IMR-90 (cell line): ENCODE measurements at regions not wholly inside any gene's neighbourhood (a gene's known extent, or its start where the extent isn't known, plus 50 kb on each side); places are given as distances from the start of the nearest gene placed in this dataset.

Source experiments
- ATAC-seq: fragments of 200-7000 bp; cut with Tn5 transposase; 2 replicates; pipeline ENCODE4 v1.9.1; 2020; ENCODE audit warnings: low read depth, mild to moderate bottlenecking, moderate library complexity
- BruUV-seq: library from RNA; stranded (reverse); fragments of 400-500 nt; replicated peaks from 2 replicates; lab custom pipeline; 2021; lab: Mats Ljungman, UMichigan
- CTCF ChIA-PET: fragments of 300-600 bp; formaldehyde crosslinking; extraction: SDS; loops from one replicate; lab custom pipeline; 2021; ENCODE audit warnings: antibody characterized with exemption; lab: Yijun Ruan, JAX
- POLR2A ChIA-PET: fragments of 300-600 bp; sonication (Branson Sonifier 250); formaldehyde crosslinking; loops from one replicate; lab custom pipeline; 2022; ENCODE audit warnings: antibody characterized with exemption; ENCODE audit not compliant: unreplicated experiment; lab: Charles Lee
- DNase-seq: peaks from one replicate; pipeline ENCODE4 v3.0.0; 2013
- H2AFZ ChIP-seq: replicated peaks from 2 replicates; pipeline ENCODE3; 2013; ENCODE audit warnings: low read length, mild to moderate bottlenecking; ENCODE audit not compliant: poor library complexity
- H2AK5ac ChIP-seq: 2 replicates; pipeline ENCODE4 v1.6.1; 2013; ENCODE audit warnings: low read depth, low read length, inconsistent platforms
- H2AK9ac ChIP-seq: replicated peaks from 2 replicates; pipeline ENCODE3; 2013; ENCODE audit warnings: mild to moderate bottlenecking, low read depth, low read length, moderate library complexity; ENCODE audit not compliant: poor library complexity
- H2BK120ac ChIP-seq: 2 replicates; pipeline ENCODE4 v1.6.1; 2013; ENCODE audit warnings: low read depth, low read length, inconsistent platforms
- H2BK15ac ChIP-seq: 3 replicates; pipeline ENCODE4 v1.6.1; 2013; ENCODE audit warnings: low read depth, low read length, inconsistent platforms
- H2BK20ac ChIP-seq: 2 replicates; pipeline ENCODE4 v1.6.1; 2013; ENCODE audit warnings: low read depth, mild to moderate bottlenecking, inconsistent platforms, low read length, moderate library complexity
- H2BK5ac ChIP-seq: 2 replicates; pipeline ENCODE4 v1.6.1; 2013; ENCODE audit warnings: mild to moderate bottlenecking, low read depth, low read length, inconsistent platforms; ENCODE audit not compliant: poor library complexity, severe bottlenecking
- H3K14ac ChIP-seq: replicated peaks from 2 replicates; pipeline ENCODE4 v1.6.1; 2013; ENCODE audit warnings: low read depth, low read length, inconsistent platforms
- H3K18ac ChIP-seq: 2 replicates; pipeline ENCODE4 v1.6.1; 2013; ENCODE audit warnings: low read depth, low read length, control low read depth
- H3K23ac ChIP-seq: 2 replicates; pipeline ENCODE4 v1.6.1; 2013; ENCODE audit warnings: low read depth, low read length, inconsistent platforms
- H3K27ac ChIP-seq: 2 replicates; pipeline ENCODE4 v1.5.1; 2013; ENCODE audit warnings: mild to moderate bottlenecking, control low read depth, low read length; ENCODE audit not compliant: insufficient read depth
- H3K27me3 ChIP-seq: 2 replicates; pipeline ENCODE4 v1.6.1; 2013; ENCODE audit warnings: low read length; ENCODE audit not compliant: control insufficient read depth, insufficient read depth
- H3K36me3 ChIP-seq: 2 replicates; pipeline ENCODE4 v1.6.1; 2013; ENCODE audit warnings: low read length, mixed read lengths; ENCODE audit not compliant: control insufficient read depth, insufficient read depth
- H3K4ac ChIP-seq: 2 replicates; pipeline ENCODE4 v1.6.1; 2013; ENCODE audit warnings: low read depth, low read length, inconsistent platforms
- H3K4me1 ChIP-seq: 2 replicates; pipeline ENCODE4 v1.6.1; 2013; ENCODE audit warnings: low read length, mixed read lengths; ENCODE audit not compliant: control insufficient read depth, insufficient read depth
- H3K4me2 ChIP-seq: 2 replicates; pipeline ENCODE4 v1.6.1; 2013; ENCODE audit warnings: low read depth, mild to moderate bottlenecking, control low read depth, low read length, moderate library complexity
- H3K4me3 ChIP-seq: 2 replicates; pipeline ENCODE4 v1.5.1; 2013; ENCODE audit warnings: low read depth, mild to moderate bottlenecking, control low read depth, low read length, moderate library complexity; ENCODE audit not compliant: insufficient read depth
- H3K56ac ChIP-seq: 2 replicates; pipeline ENCODE4 v1.6.1; 2013; ENCODE audit warnings: low read length, inconsistent platforms; ENCODE audit not compliant: insufficient read depth; ENCODE audit errors: extremely low read depth
- H3K79me1 ChIP-seq, 2 experiments: 2 replicates each; pipeline ENCODE4 v1.6.1; 2013; ENCODE audit warnings: low read length in 2 of 2, inconsistent platforms in 1 of 2, low read depth in 1 of 2
- H3K9ac ChIP-seq: 2 replicates; pipeline ENCODE4 v1.6.1; 2013; ENCODE audit warnings: low read depth, low read length, control low read depth
- H3K9me1 ChIP-seq: 2 replicates; pipeline ENCODE4 v1.6.1; 2013; ENCODE audit warnings: low read length, inconsistent platforms; ENCODE audit not compliant: insufficient read depth
- H3K9me3 ChIP-seq: 2 replicates; pipeline ENCODE4 v1.6.1; 2013; ENCODE audit warnings: low read length; ENCODE audit not compliant: control insufficient read depth, insufficient read depth
- H4K20me1 ChIP-seq: 2 replicates; pipeline ENCODE4 v1.6.1; 2013; ENCODE audit warnings: low read length, inconsistent platforms; ENCODE audit not compliant: insufficient read depth
- H4K5ac ChIP-seq: 2 replicates; pipeline ENCODE4 v1.6.1; 2013; ENCODE audit warnings: mild to moderate bottlenecking, low read depth, low read length, control low read depth
- H4K8ac ChIP-seq, 2 experiments: 2 replicates each; pipeline ENCODE4 v1.6.1; 2013; ENCODE audit warnings: low read depth in 2 of 2, low read length in 2 of 2, control low read depth in 1 of 2, inconsistent platforms in 1 of 2
- H4K91ac ChIP-seq: 2 replicates; pipeline ENCODE4 v1.6.1; 2013; ENCODE audit warnings: low read depth, low read length, inconsistent platforms; ENCODE audit not compliant: insufficient read depth
- BHLHE40 ChIP-seq: fragments of 150-350 bp; IDR thresholded peaks from 2 replicates; pipeline ENCODE4 v1.6.1; 2016; ENCODE audit warnings: mild to moderate bottlenecking, low read depth, low read length
- CEBPB ChIP-seq: IDR thresholded peaks from 2 replicates; pipeline ENCODE4 v1.6.1; 2012; ENCODE audit warnings: low read depth, low read length, improper control_type of control experiment
- CHD1 ChIP-seq: IDR thresholded peaks from 2 replicates; pipeline ENCODE4 v1.6.1; 2012; ENCODE audit warnings: low read depth, low read length, improper control_type of control experiment
- CTCF ChIP-seq: conservative IDR thresholded peaks from 2 replicates; pipeline ENCODE4 v1.5.1; 2012; ENCODE audit warnings: mild to moderate bottlenecking, low read depth, low read length, improper control_type of control experiment
- FOS ChIP-seq: fragments of 150-350 bp; IDR thresholded peaks from 2 replicates; pipeline ENCODE4 v1.6.1; 2016; ENCODE audit warnings: low read depth, low read length
- MAFK ChIP-seq: IDR thresholded peaks from 2 replicates; pipeline ENCODE4 v1.6.1; 2012; ENCODE audit warnings: low read depth, low read length, improper control_type of control experiment
- MAZ ChIP-seq: IDR thresholded peaks from 2 replicates; pipeline ENCODE4 v1.6.1; 2012; ENCODE audit warnings: low read depth, mild to moderate bottlenecking, low read length, improper control_type of control experiment, moderate library complexity, borderline replicate concordance
- MXI1 ChIP-seq: IDR thresholded peaks from 2 replicates; pipeline ENCODE4 v1.6.1; 2012; ENCODE audit warnings: low read depth, mild to moderate bottlenecking, low read length, moderate library complexity, borderline replicate concordance
- NFE2L2 ChIP-seq: fragments of 150-350 bp; IDR thresholded peaks from 2 replicates; pipeline ENCODE4 v1.6.1; 2016; ENCODE audit warnings: low read depth, mild to moderate bottlenecking, low read length
- POLR2A ChIP-seq: IDR thresholded peaks from 2 replicates; pipeline ENCODE4 v1.6.1; 2012; ENCODE audit warnings: mild to moderate bottlenecking, low read depth, low read length
- RAD21 ChIP-seq: IDR thresholded peaks from 2 replicates; pipeline ENCODE4 v1.6.1; 2012; ENCODE audit warnings: low read length, improper control_type of control experiment
- RCOR1 ChIP-seq: IDR thresholded peaks from 2 replicates; pipeline ENCODE4 v1.6.1; 2012; ENCODE audit warnings: mild to moderate bottlenecking, low read length, improper control_type of control experiment; ENCODE audit not compliant: insufficient replicate concordance
- RFX5 ChIP-seq: IDR thresholded peaks from 2 replicates; pipeline ENCODE4 v1.8.0; 2012; ENCODE audit warnings: low read depth, mild to moderate bottlenecking, low read length, moderate library complexity
- SMC3 ChIP-seq: fragments of 150-350 bp; IDR thresholded peaks from 2 replicates; pipeline ENCODE4 v1.6.1; 2016; ENCODE audit warnings: low read depth, mild to moderate bottlenecking, antibody characterized with exemption, low read length, moderate library complexity
- USF2 ChIP-seq: fragments of 150-350 bp; IDR thresholded peaks from 2 replicates; pipeline ENCODE4 v1.6.1; 2017; ENCODE audit warnings: mild to moderate bottlenecking, antibody characterized with exemption, low read length, low read depth
- WGBS, 2 experiments: methylation state at CpG; one replicate each; pipeline versions ENCODE4 v1.1.5 to v1.1.7; 2013; ENCODE audit warnings: missing lambda C conversion rate in 2 of 2; ENCODE audit not compliant: insufficient read length in 1 of 2; ENCODE audit errors: extremely low coverage in 2 of 2; 5-methylcytosine and 5-hydroxymethylcytosine counted together
- dilution Hi-C: fragments of 300-500 bp; cut with HindIII; formaldehyde crosslinking; loops from one replicate; pipeline ENCODE4 v1.14.3; 2018; ENCODE audit warnings: low sequenced_read_pairs; ENCODE audit not compliant: unreplicated experiment
- in situ Hi-C: fragments of 300-500 bp; cut with MboI; formaldehyde crosslinking; loops from 3 replicates; pipeline ENCODE4 v1.14.3; 2019; ENCODE audit warnings: low sequenced_read_pairs, inconsistent platforms, mixed read lengths
- intact Hi-C: fragments of 100-400 bp; cut with micrococcal nuclease; formaldehyde crosslinking; loops from 2 replicates; pipeline ENCODE4 v1.10.0; 2022
- TF ChIP-seq, protein P1 (sequence below): fragments of 150-350 bp; IDR thresholded peaks from 2 replicates; pipeline ENCODE4 v1.6.1; 2016; ENCODE audit warnings: low read depth, mild to moderate bottlenecking, low read length, moderate library complexity, borderline replicate concordance

DNA sequence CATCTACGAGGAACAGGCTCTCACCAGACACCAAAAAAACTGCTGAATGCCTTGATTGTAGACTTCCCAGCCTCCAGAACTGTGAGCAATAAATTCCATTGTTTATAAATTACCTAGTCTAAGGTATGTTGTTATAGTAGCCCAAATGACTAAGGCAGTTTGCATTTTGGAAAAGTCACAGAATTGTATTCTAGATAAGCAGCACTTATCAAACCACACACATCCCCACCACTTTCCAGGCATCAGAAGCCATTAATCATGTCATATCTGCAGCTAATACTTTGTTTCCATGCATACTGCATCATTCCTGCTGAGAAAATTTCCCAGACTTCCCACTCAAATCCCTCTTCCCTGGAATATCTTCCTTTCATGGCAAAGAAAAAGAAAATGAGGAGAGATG lies 187.2 kb downstream of the INO80D start:
- Histone ChIP-seq H2BK15ac (no peak overlapping the region), H4K20me1 (no peaks in the 10 kb centered on the region), H4K5ac (no peak overlapping the region), H3K9me3 (peaks cover 2% of the 10 kb centered on the region; the same call in 1 of the 2 replicates), H3K4me1 (no peaks in the 10 kb centered on the region), H3K36me3 (no peaks in the 10 kb centered on the region), H3K27ac (no peak overlapping the region), H3K4me3 (no peak overlapping the region), H3K56ac (no peak overlapping the region), H3K4me2 (no peak overlapping the region), H2AK5ac (no peak overlapping the region), H4K8ac (no peak overlapping the region), H4K91ac (no peak overlapping the region), H2AK9ac (no peak overlapping the region), H3K9me1 (no peaks in the 10 kb centered on the region), H3K79me1 (no peaks in the 10 kb centered on the region), H2BK120ac (no peak overlapping the region), H2BK5ac (no peak overlapping the region), H3K4ac (no peak overlapping the region), H2BK20ac (no peak overlapping the region), H3K23ac (no peak overlapping the region), H3K27me3 (peaks cover 10% of the 10 kb centered on the region), H3K9ac (no peak overlapping the region), H2AFZ (no peak overlapping the region), H3K18ac (no peak overlapping the region), H3K14ac (no peak overlapping the region)
- in situ Hi-C loops (no loop called here), dilution Hi-C loops (no loop called here), intact Hi-C loops (no loop called here)
- ChIA-PET CTCF (no interaction called here), POLR2A (no interaction called here)
- TF ChIP-seq RCOR1 (no peak), USF2 (no peak), MXI1 (no peak), RFX5 (no peak), POLR2A (no peak), MAFK (no peak), MAZ (no peak), BHLHE40 (no peak), RAD21 (no peak), CEBPB (no peak), CTCF (no peak), FOS (no peak), NFE2L2 (no peak), CHD1 (no peak), SMC3 (no peak)
- TF ChIP-seq, protein P1, sequence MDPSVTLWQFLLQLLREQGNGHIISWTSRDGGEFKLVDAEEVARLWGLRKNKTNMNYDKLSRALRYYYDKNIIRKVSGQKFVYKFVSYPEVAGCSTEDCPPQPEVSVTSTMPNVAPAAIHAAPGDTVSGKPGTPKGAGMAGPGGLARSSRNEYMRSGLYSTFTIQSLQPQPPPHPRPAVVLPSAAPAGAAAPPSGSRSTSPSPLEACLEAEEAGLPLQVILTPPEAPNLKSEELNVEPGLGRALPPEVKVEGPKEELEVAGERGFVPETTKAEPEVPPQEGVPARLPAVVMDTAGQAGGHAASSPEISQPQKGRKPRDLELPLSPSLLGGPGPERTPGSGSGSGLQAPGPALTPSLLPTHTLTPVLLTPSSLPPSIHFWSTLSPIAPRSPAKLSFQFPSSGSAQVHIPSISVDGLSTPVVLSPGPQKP = no peak
- BruUV-seq = no TSS peak
- no CpG with 5 or more reads among the region's 1 CpG for WGBS, 2 experiments
- ATAC-seq (no peak), DNase-seq (no peak)
